ENCODE measurements at regions not wholly inside any gene's neighbourhood (a gene's known extent, or its start where the extent isn't known, plus 50 kb on each side); places are given as distances from the start of the nearest gene placed in this dataset.
A peak's percentile ranks its signal among the peaks of the same experiment; 100 is the strongest.

- peak; percentile 81 for DNase-seq
Observed at GRCh38 chr3:80261082-80261481, 493.3 kb upstream of the ROBO1 start.

- no peak for DNase-seq
Observed at GRCh38 chr3:80259736-80260135, 491.9 kb upstream of the ROBO1 start.

- DNase-seq, result no peak
Observed at GRCh38 chr3:80252113-80252512, 484.3 kb upstream of the ROBO1 start.

- no peak for DNase-seq
Observed at GRCh38 chr3:80247766-80248165, 480.0 kb upstream of the ROBO1 start.

- DNase-seq, result no peak
Observed at GRCh38 chr3:80244390-80244789, 476.6 kb upstream of the ROBO1 start.

GRCh38 chr3:80241791-80242190, 474.0 kb upstream of the ROBO1 start:
- no peak for DNase-seq

DNA sequence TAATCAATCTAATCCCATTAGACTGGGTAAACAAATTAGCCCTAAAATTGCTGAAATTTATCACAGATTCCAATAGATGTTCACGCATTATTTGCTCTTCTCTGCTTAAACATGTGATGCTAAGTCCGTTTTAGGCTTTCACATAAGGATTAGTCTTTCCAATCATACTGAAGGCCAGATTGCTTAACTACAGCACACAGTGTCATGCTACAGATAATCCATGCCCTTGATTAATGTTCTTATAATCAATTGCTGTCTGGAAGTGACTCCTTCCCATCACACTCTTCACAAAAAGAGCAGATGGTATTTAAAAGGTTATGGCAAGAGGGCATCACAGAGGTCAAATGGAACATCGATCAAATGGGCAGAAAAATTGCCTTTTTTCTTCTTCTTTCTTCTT, 471.5 kb upstream of the ROBO1 start:
- no peak for DNase-seq

DNA sequence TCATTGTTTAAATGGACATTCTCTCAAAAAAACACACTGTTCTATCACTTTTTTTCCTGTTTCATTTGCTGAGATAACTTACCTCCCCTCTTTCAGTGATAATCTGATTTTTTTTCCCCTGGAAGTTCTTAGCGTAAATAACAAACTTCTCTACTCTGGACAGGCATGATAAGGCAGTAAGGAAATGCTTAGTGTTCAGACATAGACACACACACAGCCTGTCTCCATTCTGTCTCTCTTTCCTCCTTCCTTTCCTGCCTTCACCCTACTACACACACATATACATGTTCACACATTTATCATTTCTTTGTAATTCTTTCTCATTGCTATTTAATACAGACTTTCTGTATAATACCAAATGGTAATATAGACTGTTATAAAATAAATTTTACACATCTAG, 470.8 kb upstream of the ROBO1 start:
- no peak for DNase-seq

DNA sequence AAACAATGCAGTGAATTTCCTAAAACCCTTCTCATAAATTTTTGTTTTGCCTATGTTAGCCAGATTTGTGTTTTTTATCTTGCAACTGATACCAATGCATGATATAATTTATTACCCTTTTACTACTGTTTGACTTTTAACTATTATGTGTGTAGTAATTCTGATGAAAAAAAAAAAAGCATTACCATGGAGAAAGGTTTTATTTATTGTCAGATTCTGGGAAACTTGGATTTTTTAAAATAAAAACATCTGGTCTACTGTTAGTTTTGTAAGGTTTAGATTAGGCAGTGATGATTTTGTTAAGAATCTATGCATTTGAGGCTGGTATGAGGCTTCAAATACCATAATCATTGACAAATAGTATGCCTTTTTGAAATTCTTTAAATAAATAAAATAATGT, 470.4 kb upstream of the ROBO1 start:
- no peak for DNase-seq

DNA sequence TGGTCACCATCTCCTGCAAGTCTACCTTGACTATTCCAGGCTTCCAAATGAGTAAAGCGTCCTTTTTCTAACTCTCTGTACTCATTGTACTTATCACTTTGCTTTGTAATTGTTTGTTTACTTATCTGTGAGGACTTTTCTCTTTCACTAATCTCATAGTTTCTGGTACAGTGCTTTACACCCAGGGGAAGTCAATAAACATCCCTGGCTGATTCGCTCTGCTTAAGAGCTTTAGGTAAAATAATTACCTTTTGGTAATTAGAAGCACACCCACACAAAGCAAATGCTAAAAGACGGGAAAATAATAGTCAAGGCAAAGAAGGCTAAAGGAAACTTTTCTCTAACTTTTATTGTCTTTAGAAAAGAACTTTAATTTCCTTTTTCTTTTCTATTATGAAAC, 466.9 kb upstream of the ROBO1 start:
- peak; percentile 35 for DNase-seq

DNA sequence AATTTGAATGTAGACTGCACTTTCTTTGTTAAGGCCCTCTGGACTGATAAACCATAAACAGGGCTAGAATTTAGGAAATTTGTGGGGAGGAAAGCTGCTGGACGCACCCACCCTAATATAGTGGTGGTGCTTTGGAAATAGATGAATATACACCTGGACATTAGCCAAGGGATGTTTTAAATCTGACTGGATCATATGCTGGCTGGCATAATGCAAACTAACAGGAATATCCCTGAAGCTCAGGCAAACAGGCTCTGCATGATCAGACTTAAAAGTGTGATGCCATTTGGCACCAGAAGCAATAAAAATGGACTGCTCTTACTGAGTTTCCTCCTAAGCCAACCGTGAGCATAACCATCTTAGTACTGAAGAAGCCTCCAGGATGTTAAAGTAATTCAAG, 465.8 kb upstream of the ROBO1 start:
- DNase-seq, result peak; percentile 9

GRCh38 chr3:80232760-80233159, 465.0 kb upstream of the ROBO1 start:
- DNase-seq, result peak; percentile 81

- no peak for DNase-seq
Observed at GRCh38 chr3:80230962-80231361, 463.2 kb upstream of the ROBO1 start.

GRCh38 chr3:80227216-80227615, 459.4 kb upstream of the ROBO1 start:
- DNase-seq, result no peak

DNA sequence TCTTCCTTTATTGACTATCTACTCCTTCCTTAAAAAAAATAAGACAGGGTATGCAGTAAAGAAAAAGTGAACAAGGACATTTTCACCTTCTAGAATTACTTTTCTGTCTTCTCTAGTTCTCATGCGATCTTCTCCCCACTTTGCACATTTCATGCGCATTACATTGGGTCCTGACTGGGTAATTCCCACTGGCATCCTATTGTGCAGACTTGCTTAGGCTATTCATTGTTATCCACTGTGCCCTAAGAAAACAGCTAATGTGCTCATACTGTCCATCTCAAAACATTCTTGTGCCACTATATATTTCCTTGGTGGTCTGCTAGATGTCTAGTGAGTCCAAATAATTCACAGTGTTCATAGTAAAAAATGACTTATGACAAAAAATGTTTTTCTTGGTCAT, 447.4 kb upstream of the ROBO1 start:
- DNase-seq, result no peak

GRCh38 chr3:80213086-80213485, 445.3 kb upstream of the ROBO1 start:
- DNase-seq, result peak; percentile 27

- DNase-seq, result no peak
Observed at GRCh38 chr3:80192936-80193335, 425.1 kb upstream of the ROBO1 start.

DNA sequence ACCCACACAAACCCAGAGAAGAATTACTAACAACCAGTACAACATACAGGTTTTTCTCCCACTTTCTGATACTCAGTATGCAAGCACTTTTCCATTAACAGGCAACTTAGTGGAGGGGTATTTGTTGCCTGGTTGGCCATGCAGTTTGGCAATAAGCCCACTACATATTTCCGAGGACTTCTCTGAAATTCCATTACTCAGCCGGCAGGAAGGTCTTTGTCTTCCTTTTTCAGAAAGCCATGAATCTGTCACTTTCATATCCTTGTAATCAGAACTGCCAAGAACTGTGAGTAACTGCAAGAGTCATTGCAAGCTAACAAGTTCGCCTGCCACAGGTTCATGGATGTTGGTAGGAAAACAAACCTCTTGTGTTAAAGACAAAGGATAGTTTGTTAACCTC, 422.3 kb upstream of the ROBO1 start:
- peak; percentile 0 for DNase-seq

- no peak for DNase-seq
Observed at GRCh38 chr3:80187981-80188380, 420.2 kb upstream of the ROBO1 start.

DNA sequence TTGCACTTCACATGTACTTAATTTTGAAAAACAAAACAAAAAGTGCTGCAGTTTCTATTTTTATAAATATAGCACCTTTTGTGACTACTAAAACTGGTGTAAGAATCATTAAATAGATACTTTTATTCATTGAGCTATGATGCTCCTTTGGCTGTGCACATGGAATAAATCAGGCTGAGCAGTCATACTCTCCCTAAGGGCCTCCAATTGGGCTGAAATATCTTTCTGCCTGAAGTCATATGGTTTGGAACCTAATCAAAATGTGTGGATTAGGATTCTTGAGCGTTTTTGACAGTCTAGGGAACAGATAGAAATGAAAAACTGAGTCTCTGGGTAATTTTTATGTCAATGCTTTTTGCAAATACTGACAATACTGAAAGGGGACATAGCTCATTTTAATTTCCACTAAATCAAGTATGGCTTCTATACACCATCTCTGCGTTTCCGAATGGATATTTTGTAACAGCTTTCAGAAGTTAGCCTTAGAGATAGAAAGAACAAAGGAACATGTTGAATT, 392.2 kb upstream of the ROBO1 start:
- DNase-seq, result no peak

GRCh38 chr3:80158332-80158731, 390.5 kb upstream of the ROBO1 start:
- DNase-seq, result no peak

DNA sequence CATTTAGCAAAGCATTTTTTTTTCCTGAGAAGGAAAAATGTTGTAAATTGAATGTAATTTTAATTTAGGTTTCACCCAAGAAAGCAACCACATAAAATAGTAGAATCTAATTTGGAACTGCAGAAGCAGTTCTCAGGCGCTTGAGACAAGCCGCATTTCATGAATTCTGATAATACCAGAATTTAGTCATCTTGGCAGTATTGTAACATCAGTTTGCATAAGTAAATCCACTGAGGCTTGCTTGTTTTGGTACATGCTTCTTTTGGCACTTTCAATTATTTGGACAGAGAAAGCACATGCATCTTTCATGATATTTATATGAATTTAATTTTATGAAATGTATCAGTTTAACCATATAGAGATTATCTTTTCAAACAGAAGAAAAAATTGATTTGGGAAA, 389.7 kb upstream of the ROBO1 start:
- DNase-seq, result no peak

GRCh38 chr3:80152692-80153091, 384.9 kb upstream of the ROBO1 start:
- no peak for DNase-seq

GRCh38 chr3:80142714-80143113, 374.9 kb upstream of the ROBO1 start:
- DNase-seq, result no peak

DNA sequence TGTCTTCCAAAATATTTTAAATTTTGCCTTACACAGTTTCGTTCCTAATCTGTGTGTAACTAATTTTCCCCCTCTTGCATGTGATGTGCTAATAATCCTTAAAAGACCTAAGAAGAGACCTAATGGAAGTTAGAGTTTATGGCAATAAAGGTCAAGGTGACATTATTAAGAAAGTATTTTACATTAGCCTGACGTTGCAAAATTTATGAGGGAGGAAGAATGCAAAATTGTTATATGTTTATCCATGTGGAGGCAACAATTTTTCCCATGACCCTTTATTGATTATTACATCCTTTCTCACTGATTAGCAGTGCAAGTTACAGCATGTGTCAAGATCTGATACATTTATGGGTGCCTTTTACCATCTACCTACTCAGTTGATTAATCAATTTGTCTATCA, 373.8 kb upstream of the ROBO1 start:
- no peak for DNase-seq

DNA sequence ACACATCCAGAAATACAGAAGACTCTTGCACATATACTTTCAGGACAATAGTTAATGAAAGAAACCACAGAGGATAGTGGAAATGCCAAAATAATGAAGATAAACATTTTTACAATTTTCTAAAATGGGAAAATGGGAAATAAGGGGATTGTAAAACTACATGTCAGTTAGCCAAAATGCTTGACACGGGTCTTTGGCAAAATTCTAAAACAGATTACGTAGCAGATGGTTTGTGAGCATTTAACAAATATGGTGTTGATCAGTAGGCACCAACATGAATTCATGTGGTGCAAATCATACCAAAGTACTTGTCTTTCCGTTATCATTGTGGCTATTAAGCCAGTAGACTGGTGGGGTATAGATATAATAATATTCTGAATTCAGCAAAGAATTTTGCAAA, 348.5 kb upstream of the ROBO1 start:
- no peak for DNase-seq
